ENCODE measurements at regions not wholly inside any gene's neighbourhood (a gene's known extent, or its start where the extent isn't known, plus 50 kb on each side); places are given as distances from the start of the nearest gene placed in this dataset.

DNA sequence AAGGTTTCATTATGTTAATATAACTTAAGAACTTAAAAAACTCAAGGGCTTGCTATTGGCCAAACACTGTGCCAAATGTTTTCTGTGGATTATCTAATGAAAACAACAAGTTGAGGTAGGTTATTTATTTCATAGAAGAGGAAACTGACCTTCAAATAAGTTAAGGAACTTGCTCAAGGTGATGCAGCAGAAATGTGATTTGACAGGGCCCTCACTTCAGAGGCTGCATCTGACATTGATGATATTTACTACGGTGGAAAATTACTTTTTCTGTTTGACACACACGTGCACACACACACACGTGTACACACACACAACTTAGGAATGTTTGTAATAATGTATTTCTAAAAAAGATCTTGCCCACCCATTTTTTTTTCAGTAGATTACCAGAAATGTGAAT is 137.2 kb upstream of the CXCR4 start:
- Histone ChIP-seq H3K9me3 (ENCODE audit: low read length) (no peaks in the 10 kb centered on the region), H3K9ac (ENCODE audit: low read length) (peak overlapping the region; percentile 53), H3K36me3 (ENCODE audit: insufficient read depth, low read length) (no peaks in the 10 kb centered on the region), H3F3A (ENCODE audit: insufficient read depth, low read length) (peaks cover 13% of the 10 kb centered on the region; the same call in 1 of the 2 replicates), H2AFZ (ENCODE audit: low read length) (no peak overlapping the region), H3K4me2 (ENCODE audit: low read length) (peak overlapping the region; percentile 30), H3K27ac (ENCODE audit: low read depth, low read length, poor library complexity, severe bottlenecking) (peak overlapping the region; percentile 96), H3K27me3 (ENCODE audit: insufficient read depth, low read length) (no peaks in the 10 kb centered on the region), H3K4me1 (ENCODE audit: insufficient read depth, low read length, severe bottlenecking) (peaks cover 75% of the 10 kb centered on the region), H4K20me1 (ENCODE audit: insufficient read depth, low read length) (no peaks in the 10 kb centered on the region), H3K79me2 (ENCODE audit: insufficient read depth, low read length) (no peaks in the 10 kb centered on the region), H3K9me2 (ENCODE audit: low read depth, low read length) (no peaks in the 10 kb centered on the region), H3K4me3 (ENCODE audit: low read depth, low read length, poor library complexity, severe bottlenecking) (no peak overlapping the region)
- TF ChIP-seq EZH2 (IDR thresholded peaks at IDR 0.05; ENCODE audit: borderline replicate concordance, low read length) (no peak), CTCF (IDR thresholded peaks at IDR 0.05; ENCODE audit: low read length) (no peak)

DNA sequence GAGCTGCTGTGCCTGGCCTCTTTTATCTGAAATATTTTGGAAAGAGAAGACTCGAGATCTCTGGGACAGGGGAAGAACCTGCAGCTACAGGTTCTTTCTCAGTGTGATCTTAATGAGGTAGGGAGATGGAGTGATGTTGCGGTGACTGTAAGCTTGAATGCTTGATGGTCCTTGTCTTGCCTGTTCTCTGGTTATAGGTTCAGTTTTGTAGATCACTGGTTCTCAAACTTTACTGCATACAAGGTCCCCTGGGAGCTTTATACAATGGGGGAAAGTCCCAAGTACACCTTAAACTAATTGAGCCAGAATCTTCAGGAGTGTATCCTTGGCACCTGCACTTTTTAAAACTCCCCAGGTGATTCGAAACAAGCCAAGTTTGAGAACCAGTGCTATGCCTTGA is 136.7 kb upstream of the CXCR4 start:
- TF ChIP-seq CTCF (IDR thresholded peaks at IDR 0.05; ENCODE audit: low read length) (no peak), EZH2 (IDR thresholded peaks at IDR 0.05; ENCODE audit: borderline replicate concordance, low read length) (no peak)
- Histone ChIP-seq H2AFZ (ENCODE audit: low read length) (no peak overlapping the region), H3K9ac (ENCODE audit: low read length) (peak overlapping the region; percentile 53)

GRCh38 chr2:136253288-136254004 is 135.5 kb upstream of the CXCR4 start:
- no peaks in the 10 kb centered on the region for H3K36me3 ChIP-seq (ENCODE audit: insufficient read depth, low read length)
- H3K9me3 ChIP-seq (ENCODE audit: low read length), result no peaks in the 10 kb centered on the region
- H3K27ac ChIP-seq (ENCODE audit: low read depth, low read length, poor library complexity, severe bottlenecking), result peak overlapping the region; percentile 96
- no peaks in the 10 kb centered on the region for H3K27me3 ChIP-seq (ENCODE audit: insufficient read depth, low read length)
- H3K4me3 ChIP-seq (ENCODE audit: low read depth, low read length, poor library complexity, severe bottlenecking), result no peak overlapping the region
- H3K4me1 ChIP-seq (ENCODE audit: insufficient read depth, low read length, severe bottlenecking), result peaks cover 73% of the 10 kb centered on the region
- TF ChIP-seq CTCF (IDR thresholded peaks at IDR 0.05; ENCODE audit: low read length) (peak; percentile 37; the same call in 1 of the 2 replicates), EZH2 (IDR thresholded peaks at IDR 0.05; ENCODE audit: borderline replicate concordance, low read length) (no peak)
- H3K9ac ChIP-seq (ENCODE audit: low read length), result peak overlapping the region; percentile 53
- H3K4me2 ChIP-seq (ENCODE audit: low read length), result peak overlapping the region; percentile 30; the same call in 1 of the 2 replicates
- no peaks in the 10 kb centered on the region for H4K20me1 ChIP-seq (ENCODE audit: insufficient read depth, low read length)
- no peak overlapping the region for H2AFZ ChIP-seq (ENCODE audit: low read length)
- H3K9me2 ChIP-seq (ENCODE audit: low read depth, low read length), result no peaks in the 10 kb centered on the region
- H3K79me2 ChIP-seq (ENCODE audit: insufficient read depth, low read length), result no peaks in the 10 kb centered on the region
- peaks cover 13% of the 10 kb centered on the region; the same call in 1 of the 2 replicates for H3F3A ChIP-seq (ENCODE audit: insufficient read depth, low read length)

More for the DNA sequence above, 136.7 kb upstream of the CXCR4 start:
- H4K20me1 ChIP-seq (ENCODE audit: insufficient read depth, low read length), result no peaks in the 10 kb centered on the region
- H3K79me2 ChIP-seq (ENCODE audit: insufficient read depth, low read length), result no peaks in the 10 kb centered on the region
- peaks cover 13% of the 10 kb centered on the region; the same call in 1 of the 2 replicates for H3F3A ChIP-seq (ENCODE audit: insufficient read depth, low read length)
- peak overlapping the region; percentile 30 for H3K4me2 ChIP-seq (ENCODE audit: low read length)
- H3K27ac ChIP-seq (ENCODE audit: low read depth, low read length, poor library complexity, severe bottlenecking), result peak overlapping the region; percentile 96
- H3K27me3 ChIP-seq (ENCODE audit: insufficient read depth, low read length), result no peaks in the 10 kb centered on the region
- no peaks in the 10 kb centered on the region for H3K9me2 ChIP-seq (ENCODE audit: low read depth, low read length)
- peak overlapping the region; percentile 21 for H3K4me3 ChIP-seq (ENCODE audit: low read depth, low read length, poor library complexity, severe bottlenecking)
- no peaks in the 10 kb centered on the region for H3K36me3 ChIP-seq (ENCODE audit: insufficient read depth, low read length)
- peaks cover 70% of the 10 kb centered on the region for H3K4me1 ChIP-seq (ENCODE audit: insufficient read depth, low read length, severe bottlenecking)
- H3K9me3 ChIP-seq (ENCODE audit: low read length), result no peaks in the 10 kb centered on the region
